ENCODE measurements at regions not wholly inside any gene's neighbourhood (a gene's known extent, or its start where the extent isn't known, plus 50 kb on each side); places are given as distances from the start of the nearest gene placed in this dataset.
A peak's percentile ranks its signal among the peaks of the same experiment; 100 is the strongest.

- H3K9me3 Mint-ChIP-seq: peaks cover 4% of the 10 kb centered on the region
- H3K27me3 ChIP-seq (ENCODE audit: control insufficient read depth, insufficient read depth, low read length, poor library complexity, severe bottlenecking): no peaks in the 10 kb centered on the region
- H3K4me1 Mint-ChIP-seq: no peaks in the 10 kb centered on the region
- no peaks in the 10 kb centered on the region for H3K27me3 Mint-ChIP-seq (ENCODE audit: insufficient read depth)
- no peaks in the 10 kb centered on the region for H3K4me1 ChIP-seq (ENCODE audit: control insufficient read depth, insufficient read depth, low read length)
- no peak overlapping the region for H3K27ac Mint-ChIP-seq
- peak; percentile 45 for DNase-seq
- H3K36me3 ChIP-seq (ENCODE audit: control insufficient read depth, insufficient read depth, low read length): no peaks in the 10 kb centered on the region
- H3K9ac ChIP-seq (ENCODE audit: extremely low read depth, low read length, poor library complexity, severe bottlenecking): no peak overlapping the region
- no peaks in the 10 kb centered on the region for H3K36me3 Mint-ChIP-seq (ENCODE audit: low read depth)
- no peak overlapping the region for H3K27ac ChIP-seq (ENCODE audit: low read depth, low read length)
- no peak for TF ChIP-seq CTCF (conservative IDR thresholded peaks at IDR 0.05)
- H3K4me3 Mint-ChIP-seq: no peak overlapping the region
- WGBS, 2 experiments (ENCODE audit: insufficient coverage in 1 of 2, insufficient read length in 1 of 2): 88 to 100% methylated on average over 1 of the region's 1 CpG
- H3K9me3 ChIP-seq (ENCODE audit: control insufficient read depth, low read length): no peaks in the 10 kb centered on the region
- H3K4me3 ChIP-seq (ENCODE audit: low read length): no peak overlapping the region
Observed at GRCh38 chr1:199322278-199322677, 683.4 kb downstream of the PTPRC start.

- no peak for TF ChIP-seq CTCF (conservative IDR thresholded peaks at IDR 0.05)
- Mint-ChIP-seq H3K4me1 (no peaks in the 10 kb centered on the region), H3K27me3 (ENCODE audit: insufficient read depth) (no peaks in the 10 kb centered on the region), H3K36me3 (ENCODE audit: low read depth) (no peaks in the 10 kb centered on the region), H3K9me3 (no peaks in the 10 kb centered on the region), H3K4me3 (no peak overlapping the region), H3K27ac (no peak overlapping the region)
- Histone ChIP-seq H3K27me3 (ENCODE audit: control insufficient read depth, insufficient read depth, low read length, poor library complexity, severe bottlenecking) (no peaks in the 10 kb centered on the region), H3K4me3 (ENCODE audit: low read length) (no peak overlapping the region), H3K9me3 (ENCODE audit: control insufficient read depth, low read length) (no peaks in the 10 kb centered on the region), H3K4me1 (ENCODE audit: control insufficient read depth, insufficient read depth, low read length) (no peaks in the 10 kb centered on the region), H3K27ac (ENCODE audit: low read depth, low read length) (no peak overlapping the region), H3K9ac (ENCODE audit: extremely low read depth, low read length, poor library complexity, severe bottlenecking) (no peak overlapping the region), H3K36me3 (ENCODE audit: control insufficient read depth, insufficient read depth, low read length) (no peaks in the 10 kb centered on the region)
- DNase-seq: no peak
- 90 to 92% methylated on average over 2 to 3 of the region's 3 CpGs for WGBS, 2 experiments (ENCODE audit: insufficient coverage in 1 of 2, insufficient read length in 1 of 2)
Observed at GRCh38 chr1:199333180-199333579, 694.3 kb upstream of the NR5A2 start.

- Mint-ChIP-seq H3K4me1 (no peaks in the 10 kb centered on the region), H3K27me3 (ENCODE audit: insufficient read depth) (peaks cover 1% of the 10 kb centered on the region), H3K4me3 (no peak overlapping the region), H3K27ac (no peak overlapping the region), H3K9me3 (no peaks in the 10 kb centered on the region), H3K36me3 (ENCODE audit: low read depth) (no peaks in the 10 kb centered on the region)
- H3K4me1 ChIP-seq (ENCODE audit: control insufficient read depth, insufficient read depth, low read length): no peaks in the 10 kb centered on the region
- no peak overlapping the region for H3K4me3 ChIP-seq (ENCODE audit: low read length)
- no peak overlapping the region for H3K27ac ChIP-seq (ENCODE audit: low read depth, low read length)
- no peaks in the 10 kb centered on the region for H3K36me3 ChIP-seq (ENCODE audit: control insufficient read depth, insufficient read depth, low read length)
- H3K27me3 ChIP-seq (ENCODE audit: control insufficient read depth, insufficient read depth, low read length, poor library complexity, severe bottlenecking): no peaks in the 10 kb centered on the region
- DNase-seq: no peak
- WGBS, 2 experiments (ENCODE audit: insufficient coverage in 1 of 2, insufficient read length in 1 of 2): 92 to 100% methylated on average over 1 of the region's 1 CpG
- H3K9ac ChIP-seq (ENCODE audit: extremely low read depth, low read length, poor library complexity, severe bottlenecking): no peak overlapping the region
- H3K9me3 ChIP-seq (ENCODE audit: control insufficient read depth, low read length): no peaks in the 10 kb centered on the region
- no peak for TF ChIP-seq CTCF (conservative IDR thresholded peaks at IDR 0.05)
Observed at GRCh38 chr1:199335496-199335895, 692.0 kb upstream of the NR5A2 start.

Data from endodermal cell (in vitro differentiated cells).